ENCODE measurements at regions not wholly inside any gene's neighbourhood (a gene's known extent, or its start where the extent isn't known, plus 50 kb on each side); places are given as distances from the start of the nearest gene placed in this dataset.

GRCh38 chr9:84212246-84212645 is 128.3 kb downstream of the SLC28A3 start:
- TF ChIP-seq CTCF (IDR thresholded peaks at IDR 0.05; ENCODE audit: low read depth, low read length), result no peak
- no peak for DNase-seq (ENCODE audit: low read depth, low spot score)
- no peak overlapping the region for H3K4me3 ChIP-seq (ENCODE audit: low read depth, low read length)
- in situ Hi-C loops (cut with HindIII; ENCODE audit: low sequenced_read_pairs), result no loop called here

GRCh38 chr9:84212982-84213381 is 127.6 kb downstream of the SLC28A3 start:
- no peak for TF ChIP-seq CTCF (IDR thresholded peaks at IDR 0.05; ENCODE audit: low read depth, low read length)
- in situ Hi-C loops (cut with HindIII; ENCODE audit: low sequenced_read_pairs), result no loop called here
- no peak overlapping the region for H3K4me3 ChIP-seq (ENCODE audit: low read depth, low read length)
- DNase-seq (ENCODE audit: low read depth, low spot score), result no peak

- H3K4me3 ChIP-seq (ENCODE audit: low read depth, low read length), result no peak overlapping the region
- no peak for TF ChIP-seq CTCF (IDR thresholded peaks at IDR 0.05; ENCODE audit: low read depth, low read length)
- in situ Hi-C loops (cut with HindIII; ENCODE audit: low sequenced_read_pairs), result no loop called here
- no peak for DNase-seq (ENCODE audit: low read depth, low spot score)
These were observed 124.4 kb downstream of the SLC28A3 start for GRCh38 chr9:84216151-84216550.

GRCh38 chr9:84218322-84218721 is 122.2 kb downstream of the SLC28A3 start:
- no peak for TF ChIP-seq CTCF (IDR thresholded peaks at IDR 0.05; ENCODE audit: low read depth, low read length)
- in situ Hi-C loops (cut with HindIII; ENCODE audit: low sequenced_read_pairs), result no loop called here
- no peak overlapping the region for H3K4me3 ChIP-seq (ENCODE audit: low read depth, low read length)

GRCh38 chr9:84224246-84224645 is 116.3 kb downstream of the SLC28A3 start:
- in situ Hi-C loops (cut with HindIII; ENCODE audit: low sequenced_read_pairs), result no loop called here
- H3K4me3 ChIP-seq (ENCODE audit: low read depth, low read length), result no peak overlapping the region
- TF ChIP-seq CTCF (IDR thresholded peaks at IDR 0.05; ENCODE audit: low read depth, low read length), result no peak
- DNase-seq (ENCODE audit: low read depth, low spot score), result no peak

More at GRCh38 chr9:84218322-84218721, 122.2 kb downstream of the SLC28A3 start:
- DNase-seq (ENCODE audit: low read depth, low spot score), result no peak

Measured in astrocyte of the spinal cord (primary cell).